Right lobe of liver (tissue), 4 donors: ENCODE measurements at regions not wholly inside any gene's neighbourhood (a gene's known extent, or its start where the extent isn't known, plus 50 kb on each side); places are given as distances from the start of the nearest gene placed in this dataset.

Source experiments
- CTCF ChIP-seq, 4 donors: fragments of 200-600 bp in 3 of 4; fragments of 450-650 bp in 1 of 4; IDR thresholded peaks; one replicate each; pipeline versions ENCODE4 v1.5.1 to v1.8.0; 2016 to 2022; ENCODE audit warnings: antibody characterized with exemption in 4 of 4, mild to moderate bottlenecking in 2 of 4
- POLR2A ChIP-seq: fragments of 450-650 bp; IDR thresholded peaks from one replicate; pipeline ENCODE4 v1.6.1; 2017; ENCODE audit warnings: antibody characterized with exemption, mild to moderate bottlenecking
- donor health status: DM: no; HTN: no; CAD: no.
- donor health status: DM: no; HTN: no; CAD: no.
- donor health status: DM: no; HTN: yes; CAD: no.

GRCh38 chr3:106946866-106947265 lies 430.4 kb upstream of the CCDC54 start:
- TF ChIP-seq CTCF (IDR thresholded peaks at IDR 0.05) (no peak), POLR2A (no peak)
